HFF-Myc (cell line): ENCODE measurements at regions not wholly inside any gene's neighbourhood (a gene's known extent, or its start where the extent isn't known, plus 50 kb on each side); places are given as distances from the start of the nearest gene placed in this dataset.

Experiments used
- DNase-seq: peaks from one replicate; pipeline ENCODE4 v3.0.0-alpha.2; 2011; ENCODE audit warnings: low read depth; ENCODE audit errors: extremely low read depth
- H3K4me3 ChIP-seq: replicated peaks from 2 replicates; pipeline ENCODE4 v1.5.1; 2011; ENCODE audit warnings: low read depth, mild to moderate bottlenecking, control low read depth, low read length
- TF ChIP-seq, protein P1 (sequence below): IDR thresholded peaks from 2 replicates; pipeline ENCODE4 v1.5.1; 2012; ENCODE audit warnings: mild to moderate bottlenecking, low read depth, low read length, control low read depth; ENCODE audit errors: missing control alignments

DNA sequence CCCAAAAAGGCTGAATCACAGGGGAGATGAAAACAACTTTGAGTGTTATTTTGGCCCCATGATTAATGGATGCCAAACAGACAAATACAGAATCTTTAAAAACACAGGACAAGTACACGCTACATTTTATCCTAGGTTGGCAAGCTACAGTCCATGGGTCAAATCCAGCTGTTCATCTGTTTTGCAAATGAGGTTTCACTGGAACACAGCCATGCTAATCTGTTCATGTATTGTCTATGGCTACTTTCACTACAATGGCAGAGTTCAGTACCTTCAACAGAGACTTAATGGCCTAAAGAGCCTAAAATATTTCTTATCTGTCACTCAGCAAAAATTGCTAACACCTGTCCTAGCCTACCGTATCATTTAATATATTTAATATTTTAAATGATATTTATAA lies 1548.5 kb upstream of the IGFBP7 start:
- no peak for DNase-seq
- TF ChIP-seq, protein P1, sequence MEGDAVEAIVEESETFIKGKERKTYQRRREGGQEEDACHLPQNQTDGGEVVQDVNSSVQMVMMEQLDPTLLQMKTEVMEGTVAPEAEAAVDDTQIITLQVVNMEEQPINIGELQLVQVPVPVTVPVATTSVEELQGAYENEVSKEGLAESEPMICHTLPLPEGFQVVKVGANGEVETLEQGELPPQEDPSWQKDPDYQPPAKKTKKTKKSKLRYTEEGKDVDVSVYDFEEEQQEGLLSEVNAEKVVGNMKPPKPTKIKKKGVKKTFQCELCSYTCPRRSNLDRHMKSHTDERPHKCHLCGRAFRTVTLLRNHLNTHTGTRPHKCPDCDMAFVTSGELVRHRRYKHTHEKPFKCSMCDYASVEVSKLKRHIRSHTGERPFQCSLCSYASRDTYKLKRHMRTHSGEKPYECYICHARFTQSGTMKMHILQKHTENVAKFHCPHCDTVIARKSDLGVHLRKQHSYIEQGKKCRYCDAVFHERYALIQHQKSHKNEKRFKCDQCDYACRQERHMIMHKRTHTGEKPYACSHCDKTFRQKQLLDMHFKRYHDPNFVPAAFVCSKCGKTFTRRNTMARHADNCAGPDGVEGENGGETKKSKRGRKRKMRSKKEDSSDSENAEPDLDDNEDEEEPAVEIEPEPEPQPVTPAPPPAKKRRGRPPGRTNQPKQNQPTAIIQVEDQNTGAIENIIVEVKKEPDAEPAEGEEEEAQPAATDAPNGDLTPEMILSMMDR, result no peak
- H3K4me3 ChIP-seq, result no peak overlapping the region

DNA sequence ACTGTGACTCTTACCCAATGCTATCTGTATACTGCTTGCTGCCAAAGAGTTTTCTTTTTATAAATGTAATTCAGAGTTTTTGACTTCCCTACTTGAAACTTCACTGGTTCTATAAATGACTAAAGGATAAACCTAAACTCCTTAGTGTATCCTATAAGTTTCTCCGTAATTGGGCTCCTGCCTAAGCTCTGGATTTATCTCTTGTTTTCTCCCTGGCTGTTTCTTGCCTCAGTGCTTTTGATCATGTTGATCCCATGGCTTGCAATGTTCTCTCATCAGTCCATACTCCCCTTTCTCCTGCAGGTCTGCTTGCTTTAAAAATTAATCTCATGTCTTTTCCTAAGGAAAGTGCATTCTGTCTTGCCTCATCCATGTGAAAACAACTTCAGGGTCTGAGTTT lies 1543.1 kb upstream of the IGFBP7 start:
- no peak overlapping the region for H3K4me3 ChIP-seq

DNA sequence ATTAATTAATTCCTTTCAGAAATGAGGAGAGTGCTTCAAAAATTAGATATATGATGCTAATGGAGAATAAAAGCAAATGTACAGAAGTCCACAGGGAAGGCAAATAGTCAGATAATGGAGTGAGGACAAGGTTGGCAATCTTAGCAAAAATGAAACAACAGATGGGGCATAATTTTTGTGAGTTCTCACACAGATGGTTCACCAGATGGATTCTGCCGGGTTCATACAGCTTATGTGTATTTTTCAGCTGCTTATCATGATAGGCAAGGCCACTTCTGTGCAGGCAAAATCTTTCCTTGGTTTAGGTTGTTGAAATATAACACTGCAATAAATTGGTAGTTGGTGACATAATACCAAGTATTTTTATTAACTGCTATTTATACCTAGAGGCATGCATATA lies 1539.0 kb upstream of the IGFBP7 start:
- no peak for DNase-seq
- TF ChIP-seq, protein P1, result no peak
- H3K4me3 ChIP-seq, result no peak overlapping the region

More for the DNA sequence above, 1543.1 kb upstream of the IGFBP7 start:
- TF ChIP-seq, protein P1, result no peak
- DNase-seq, result no peak

DNA sequence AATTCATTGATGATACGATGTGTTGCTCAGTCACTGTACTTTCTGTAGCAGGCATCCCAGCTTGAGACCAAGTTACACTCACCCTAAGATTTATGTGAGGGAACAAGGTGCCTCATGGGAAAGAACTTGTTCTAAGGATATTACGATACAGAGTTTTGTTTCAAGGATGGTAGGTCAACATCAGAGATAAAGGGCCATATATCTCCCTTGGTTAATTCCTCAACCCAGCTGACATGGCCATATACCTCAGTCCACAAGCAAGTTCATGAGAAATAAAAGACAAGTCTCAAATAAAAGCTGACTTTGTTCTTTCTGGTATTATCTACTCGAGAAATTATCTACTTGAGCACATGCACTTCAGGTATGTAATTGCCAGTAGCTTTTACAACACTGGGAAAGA lies 1535.9 kb upstream of the IGFBP7 start:
- TF ChIP-seq, protein P1, result no peak
- no peak for DNase-seq
- no peak overlapping the region for H3K4me3 ChIP-seq

DNA sequence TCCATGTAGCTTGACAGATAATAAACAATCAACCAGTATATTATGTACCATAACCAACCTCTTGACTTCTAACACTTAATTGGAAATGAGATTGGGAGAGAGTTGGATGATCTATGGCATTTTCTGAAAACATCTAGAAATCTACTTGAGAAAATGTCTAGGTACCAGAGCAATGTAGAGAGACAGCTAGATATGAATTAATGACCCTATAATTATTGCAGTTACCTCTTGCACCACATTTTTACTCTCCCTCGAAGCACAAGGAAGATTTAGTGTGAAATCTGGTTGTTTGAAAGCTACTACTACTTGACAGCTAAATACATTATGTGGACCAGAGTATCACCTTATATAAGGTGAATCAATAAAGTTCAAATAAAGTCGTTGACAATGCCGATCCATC lies 1534.4 kb upstream of the IGFBP7 start:
- TF ChIP-seq, protein P1, result no peak
- no peak overlapping the region for H3K4me3 ChIP-seq
- no peak for DNase-seq

DNA sequence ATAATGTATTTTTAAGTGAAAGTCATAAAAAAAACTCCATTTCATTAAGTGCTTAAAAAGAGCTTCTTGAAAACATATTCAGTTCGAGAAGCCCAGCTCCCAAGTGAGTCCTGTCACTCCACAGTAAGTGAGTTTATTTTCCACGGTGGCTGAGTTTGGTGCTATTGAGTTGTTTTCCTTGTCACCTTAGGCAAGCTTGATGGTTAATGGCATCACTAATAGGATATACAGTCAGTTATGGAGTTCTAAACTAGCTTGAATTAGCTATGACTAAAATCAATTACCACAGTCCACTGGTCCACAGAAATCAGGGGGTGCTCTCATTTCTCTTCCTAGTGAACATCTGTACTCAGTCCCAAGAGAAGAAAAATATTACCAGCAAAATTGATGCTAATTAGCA lies 1526.2 kb upstream of the IGFBP7 start:
- TF ChIP-seq, protein P1, result no peak
- no peak for DNase-seq
- no peak overlapping the region for H3K4me3 ChIP-seq

DNA sequence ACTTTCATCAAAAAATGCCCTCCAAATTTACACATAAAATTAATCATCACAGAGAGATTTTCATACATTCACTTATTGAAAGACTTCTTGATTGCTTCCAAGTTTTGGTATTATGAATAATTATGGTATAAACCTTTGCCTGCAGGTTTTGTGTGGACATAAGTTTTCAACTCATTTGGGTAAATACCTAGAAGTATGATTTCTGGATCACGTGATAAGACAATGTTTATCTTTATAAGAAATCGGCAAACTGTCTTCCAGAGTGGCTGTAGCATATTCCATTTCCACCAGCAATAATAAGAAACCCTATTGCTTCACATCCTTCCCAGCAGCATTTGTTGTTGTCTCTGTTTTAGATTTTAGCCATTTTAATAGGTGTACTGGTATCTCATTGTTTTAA lies 1507.0 kb upstream of the IGFBP7 start:
- no peak for DNase-seq
- H3K4me3 ChIP-seq, result no peak overlapping the region
- TF ChIP-seq, protein P1, result no peak
